IMR-90 (cell line): ENCODE measurements at regions not wholly inside any gene's neighbourhood (a gene's known extent, or its start where the extent isn't known, plus 50 kb on each side); places are given as distances from the start of the nearest gene placed in this dataset.

Experiments
- ATAC-seq: fragments of 200-7000 bp; cut with Tn5 transposase; 2 replicates; pipeline ENCODE4 v1.9.1; 2020; ENCODE audit warnings: low read depth, mild to moderate bottlenecking, moderate library complexity
- BruUV-seq: library from RNA; stranded (reverse); fragments of 400-500 nt; replicated peaks from 2 replicates; lab custom pipeline; 2021; lab: Mats Ljungman, UMichigan
- CTCF ChIA-PET: fragments of 300-600 bp; formaldehyde crosslinking; extraction: SDS; loops from one replicate; lab custom pipeline; 2021; ENCODE audit warnings: antibody characterized with exemption; lab: Yijun Ruan, JAX
- POLR2A ChIA-PET: fragments of 300-600 bp; sonication (Branson Sonifier 250); formaldehyde crosslinking; loops from one replicate; lab custom pipeline; 2022; ENCODE audit warnings: antibody characterized with exemption; ENCODE audit not compliant: unreplicated experiment; lab: Charles Lee
- DNase-seq: peaks from one replicate; pipeline ENCODE4 v3.0.0; 2013
- H2AFZ ChIP-seq: replicated peaks from 2 replicates; pipeline ENCODE3; 2013; ENCODE audit warnings: low read length, mild to moderate bottlenecking; ENCODE audit not compliant: poor library complexity
- H2AK5ac ChIP-seq: 2 replicates; pipeline ENCODE4 v1.6.1; 2013; ENCODE audit warnings: low read depth, low read length, inconsistent platforms
- H2AK9ac ChIP-seq: replicated peaks from 2 replicates; pipeline ENCODE3; 2013; ENCODE audit warnings: mild to moderate bottlenecking, low read depth, low read length, moderate library complexity; ENCODE audit not compliant: poor library complexity
- H2BK120ac ChIP-seq: 2 replicates; pipeline ENCODE4 v1.6.1; 2013; ENCODE audit warnings: low read depth, low read length, inconsistent platforms
- H2BK15ac ChIP-seq: 3 replicates; pipeline ENCODE4 v1.6.1; 2013; ENCODE audit warnings: low read depth, low read length, inconsistent platforms
- H2BK20ac ChIP-seq: 2 replicates; pipeline ENCODE4 v1.6.1; 2013; ENCODE audit warnings: low read depth, mild to moderate bottlenecking, inconsistent platforms, low read length, moderate library complexity
- H2BK5ac ChIP-seq: 2 replicates; pipeline ENCODE4 v1.6.1; 2013; ENCODE audit warnings: mild to moderate bottlenecking, low read depth, low read length, inconsistent platforms; ENCODE audit not compliant: poor library complexity, severe bottlenecking
- H3K14ac ChIP-seq: replicated peaks from 2 replicates; pipeline ENCODE4 v1.6.1; 2013; ENCODE audit warnings: low read depth, low read length, inconsistent platforms
- H3K18ac ChIP-seq: 2 replicates; pipeline ENCODE4 v1.6.1; 2013; ENCODE audit warnings: low read depth, low read length, control low read depth
- H3K23ac ChIP-seq: 2 replicates; pipeline ENCODE4 v1.6.1; 2013; ENCODE audit warnings: low read depth, low read length, inconsistent platforms
- H3K27ac ChIP-seq: 2 replicates; pipeline ENCODE4 v1.5.1; 2013; ENCODE audit warnings: mild to moderate bottlenecking, control low read depth, low read length; ENCODE audit not compliant: insufficient read depth
- H3K27me3 ChIP-seq: 2 replicates; pipeline ENCODE4 v1.6.1; 2013; ENCODE audit warnings: low read length; ENCODE audit not compliant: control insufficient read depth, insufficient read depth
- H3K36me3 ChIP-seq: 2 replicates; pipeline ENCODE4 v1.6.1; 2013; ENCODE audit warnings: low read length, mixed read lengths; ENCODE audit not compliant: control insufficient read depth, insufficient read depth
- H3K4ac ChIP-seq: 2 replicates; pipeline ENCODE4 v1.6.1; 2013; ENCODE audit warnings: low read depth, low read length, inconsistent platforms
- H3K4me1 ChIP-seq: 2 replicates; pipeline ENCODE4 v1.6.1; 2013; ENCODE audit warnings: low read length, mixed read lengths; ENCODE audit not compliant: control insufficient read depth, insufficient read depth
- H3K4me2 ChIP-seq: 2 replicates; pipeline ENCODE4 v1.6.1; 2013; ENCODE audit warnings: low read depth, mild to moderate bottlenecking, control low read depth, low read length, moderate library complexity
- H3K4me3 ChIP-seq: 2 replicates; pipeline ENCODE4 v1.5.1; 2013; ENCODE audit warnings: low read depth, mild to moderate bottlenecking, control low read depth, low read length, moderate library complexity; ENCODE audit not compliant: insufficient read depth
- H3K56ac ChIP-seq: 2 replicates; pipeline ENCODE4 v1.6.1; 2013; ENCODE audit warnings: low read length, inconsistent platforms; ENCODE audit not compliant: insufficient read depth; ENCODE audit errors: extremely low read depth
- H3K79me1 ChIP-seq, 2 experiments: 2 replicates each; pipeline ENCODE4 v1.6.1; 2013; ENCODE audit warnings: low read length in 2 of 2, inconsistent platforms in 1 of 2, low read depth in 1 of 2
- H3K9ac ChIP-seq: 2 replicates; pipeline ENCODE4 v1.6.1; 2013; ENCODE audit warnings: low read depth, low read length, control low read depth
- H3K9me1 ChIP-seq: 2 replicates; pipeline ENCODE4 v1.6.1; 2013; ENCODE audit warnings: low read length, inconsistent platforms; ENCODE audit not compliant: insufficient read depth
- H3K9me3 ChIP-seq: 2 replicates; pipeline ENCODE4 v1.6.1; 2013; ENCODE audit warnings: low read length; ENCODE audit not compliant: control insufficient read depth, insufficient read depth
- H4K20me1 ChIP-seq: 2 replicates; pipeline ENCODE4 v1.6.1; 2013; ENCODE audit warnings: low read length, inconsistent platforms; ENCODE audit not compliant: insufficient read depth
- H4K5ac ChIP-seq: 2 replicates; pipeline ENCODE4 v1.6.1; 2013; ENCODE audit warnings: mild to moderate bottlenecking, low read depth, low read length, control low read depth
- H4K8ac ChIP-seq, 2 experiments: 2 replicates each; pipeline ENCODE4 v1.6.1; 2013; ENCODE audit warnings: low read depth in 2 of 2, low read length in 2 of 2, control low read depth in 1 of 2, inconsistent platforms in 1 of 2
- H4K91ac ChIP-seq: 2 replicates; pipeline ENCODE4 v1.6.1; 2013; ENCODE audit warnings: low read depth, low read length, inconsistent platforms; ENCODE audit not compliant: insufficient read depth
- MAFK ChIP-seq: IDR thresholded peaks from 2 replicates; pipeline ENCODE4 v1.6.1; 2012; ENCODE audit warnings: low read depth, low read length, improper control_type of control experiment
- RCOR1 ChIP-seq: IDR thresholded peaks from 2 replicates; pipeline ENCODE4 v1.6.1; 2012; ENCODE audit warnings: mild to moderate bottlenecking, low read length, improper control_type of control experiment; ENCODE audit not compliant: insufficient replicate concordance
- WGBS, 2 experiments: methylation state at CpG; one replicate each; pipeline versions ENCODE4 v1.1.5 to v1.1.7; 2013; ENCODE audit warnings: missing lambda C conversion rate in 2 of 2; ENCODE audit not compliant: insufficient read length in 1 of 2; ENCODE audit errors: extremely low coverage in 2 of 2; 5-methylcytosine and 5-hydroxymethylcytosine counted together
- dilution Hi-C: fragments of 300-500 bp; cut with HindIII; formaldehyde crosslinking; loops from one replicate; pipeline ENCODE4 v1.14.3; 2018; ENCODE audit warnings: low sequenced_read_pairs; ENCODE audit not compliant: unreplicated experiment
- in situ Hi-C: fragments of 300-500 bp; cut with MboI; formaldehyde crosslinking; loops from 3 replicates; pipeline ENCODE4 v1.14.3; 2019; ENCODE audit warnings: low sequenced_read_pairs, inconsistent platforms, mixed read lengths
- intact Hi-C: fragments of 100-400 bp; cut with micrococcal nuclease; formaldehyde crosslinking; loops from 2 replicates; pipeline ENCODE4 v1.10.0; 2022

GRCh38 chr12:73330584-73331351 lies 1058.6 kb downstream of the TRHDE start:
- Histone ChIP-seq H3K9me3 (peaks cover 2% of the 10 kb centered on the region), H3K56ac (no peak overlapping the region), H2BK20ac (no peak overlapping the region), H3K36me3 (no peaks in the 10 kb centered on the region), H3K27ac (no peak overlapping the region), H3K4me3 (no peak overlapping the region), H3K14ac (no peak overlapping the region), H4K20me1 (no peaks in the 10 kb centered on the region), H2BK15ac (no peak overlapping the region), H3K4me1 (no peaks in the 10 kb centered on the region), H4K91ac (no peak overlapping the region), H4K5ac (no peak overlapping the region), H3K79me1 (no peaks in the 10 kb centered on the region), H3K18ac (no peak overlapping the region), H2BK120ac (no peak overlapping the region), H3K4me2 (no peak overlapping the region), H3K27me3 (no peaks in the 10 kb centered on the region), H2AFZ (no peak overlapping the region), H3K9me1 (no peaks in the 10 kb centered on the region), H3K23ac (no peak overlapping the region), H3K4ac (no peak overlapping the region), H3K9ac (no peak overlapping the region), H2AK5ac (no peak overlapping the region), H2AK9ac (no peak overlapping the region), H2BK5ac (no peak overlapping the region), H4K8ac (no peak overlapping the region)
- POLR2A ChIA-PET: no interaction called here
- no TSS peak for BruUV-seq
- dilution Hi-C loops (no loop called here), in situ Hi-C loops (no loop called here), intact Hi-C loops (no loop called here)
- no CpG with 5 or more reads among the region's 2 CpGs for WGBS, 2 experiments
- ATAC-seq (no peak), DNase-seq (no peak)
- CTCF ChIA-PET: no interaction called here
- TF ChIP-seq RCOR1: no peak
- peak; percentile 90 for TF ChIP-seq MAFK
